GM12875 (cell line): ENCODE measurements at regions not wholly inside any gene's neighbourhood (a gene's known extent, or its start where the extent isn't known, plus 50 kb on each side); places are given as distances from the start of the nearest gene placed in this dataset.

ENCODE experiments used
- H3K4me3 ChIP-seq: one replicate; pipeline ENCODE4 v1.5.1; 2011; ENCODE audit warnings: low read depth, low read length, control low read depth
- CTCF ChIP-seq: IDR thresholded peaks from 2 replicates; pipeline ENCODE4 v1.5.1; 2011; ENCODE audit warnings: low read depth, mild to moderate bottlenecking, control low read depth, inconsistent platforms, low read length, moderate library complexity, borderline replicate concordance; ENCODE audit not compliant: insufficient read depth

DNA sequence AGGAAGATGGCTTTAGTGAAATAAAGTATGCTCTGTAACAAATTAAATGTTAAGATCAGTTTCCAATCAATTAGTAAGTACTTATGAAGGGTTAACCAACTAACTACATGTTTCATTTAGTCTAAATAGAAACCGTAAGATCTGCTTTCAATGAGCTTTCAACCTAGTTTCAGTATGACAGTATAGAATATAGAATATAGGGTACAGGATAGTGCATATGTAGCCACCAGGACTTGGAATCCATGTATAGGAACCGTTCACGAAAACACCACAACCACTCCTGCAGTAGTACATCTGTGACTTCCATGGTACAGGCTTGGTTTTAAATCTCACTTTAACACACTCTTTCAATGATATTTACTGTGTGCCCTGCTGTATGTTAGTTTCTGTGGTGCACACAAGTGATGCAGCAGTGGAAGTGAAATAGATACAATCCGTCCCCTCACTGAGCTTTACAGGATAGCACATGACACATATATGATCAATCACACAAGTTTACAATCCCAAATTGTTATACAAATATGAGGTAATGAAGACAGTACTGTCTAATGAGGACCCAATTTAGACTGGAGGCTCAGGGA is 479.7 kb upstream of the MARCKS start:
- TF ChIP-seq CTCF, result no peak
- H3K4me3 ChIP-seq, result no peak overlapping the region

GRCh38 chr6:113380591-113380990 is 476.6 kb upstream of the MARCKS start:
- H3K4me3 ChIP-seq, result no peak overlapping the region
- no peak for TF ChIP-seq CTCF

GRCh38 chr6:113381232-113381631 is 475.9 kb upstream of the MARCKS start:
- TF ChIP-seq CTCF, result no peak
- no peak overlapping the region for H3K4me3 ChIP-seq

GRCh38 chr6:113381959-113382358 is 475.2 kb upstream of the MARCKS start:
- TF ChIP-seq CTCF, result no peak
- no peak overlapping the region for H3K4me3 ChIP-seq

- H3K4me3 ChIP-seq, result no peak overlapping the region
- TF ChIP-seq CTCF, result no peak
Observed at GRCh38 chr6:113383701-113384100, 473.4 kb upstream of the MARCKS start.

DNA sequence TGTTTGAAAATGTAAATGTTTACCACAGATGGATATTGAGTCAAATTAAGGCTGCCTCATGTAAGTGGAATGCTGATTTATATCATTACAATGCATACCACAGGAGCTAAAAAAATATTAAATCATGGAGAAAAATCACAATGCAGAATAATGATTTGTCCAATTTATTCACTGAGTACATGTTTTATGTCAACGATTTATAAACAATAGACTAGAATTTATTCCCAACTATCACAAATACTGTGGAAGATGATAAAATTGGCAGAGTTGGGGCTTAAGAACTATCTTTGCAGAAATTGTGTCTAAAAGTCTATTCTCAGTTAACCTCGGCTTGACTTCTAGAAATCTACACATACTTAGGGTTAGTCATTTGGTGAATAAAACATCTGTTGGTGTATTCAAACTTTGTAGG is 472.1 kb upstream of the MARCKS start:
- H3K4me3 ChIP-seq, result no peak overlapping the region

More for the DNA sequence above, 472.1 kb upstream of the MARCKS start:
- TF ChIP-seq CTCF, result no peak
